Esophagus muscularis mucosa (tissue), 4 donors: ENCODE measurements at regions not wholly inside any gene's neighbourhood (a gene's known extent, or its start where the extent isn't known, plus 50 kb on each side); places are given as distances from the start of the nearest gene placed in this dataset.

ENCODE experiments used
- DNase-seq: peaks from one replicate; pipeline ENCODE4 v3.0.0-alpha.2; 2017; ENCODE audit errors: extremely low spot score
- H3K27ac ChIP-seq, 4 donors: fragments of 200-600 bp; sonication (generic); replicated peaks in 1 of 4; 1 replicate in 3 of 4; 2 replicates in 1 of 4; pipeline ENCODE4 v1.5.1; 2016 to 2019; ENCODE audit warnings: mild to moderate bottlenecking in 1 of 4
- H3K27me3 ChIP-seq, 4 donors: fragments of 200-600 bp; sonication (generic); one replicate each; pipeline versions ENCODE4 v1.5.1 to v1.6.0; 2016 to 2019
- H3K36me3 ChIP-seq, 4 donors: fragments of 200-600 bp; sonication (generic); one replicate each; pipeline ENCODE4 v1.5.1; 2016 to 2019
- H3K4me1 ChIP-seq, 4 donors: fragments of 200-600 bp; sonication (generic); one replicate each; pipeline ENCODE4 v1.5.1; 2016 to 2019
- H3K4me3 ChIP-seq, 4 donors: fragments of 200-600 bp; sonication (generic); 1 replicate in 2 of 4; 2 replicates in 2 of 4; pipeline ENCODE4 v1.5.1; 2016 to 2019; ENCODE audit warnings: mild to moderate bottlenecking in 4 of 4, moderate library complexity in 1 of 4
- H3K9me3 ChIP-seq, 4 donors: fragments of 200-600 bp; sonication (generic); 1 replicate in 3 of 4; 2 replicates in 1 of 4; pipeline ENCODE4 v1.5.1; 2016 to 2019
- CTCF ChIP-seq, 3 experiments: fragments of 200-600 bp in 2 of 3; fragments of 450-650 bp in 1 of 3; sonication (generic) in 2 of 3; IDR thresholded peaks; one replicate each; pipeline ENCODE4 v1.5.1; 2017 to 2019; ENCODE audit warnings: antibody characterized with exemption in 3 of 3, mild to moderate bottlenecking in 2 of 3, moderate library complexity in 1 of 3
- EP300 ChIP-seq: sonication (generic); formaldehyde crosslinking; IDR thresholded peaks from one replicate; pipeline ENCODE4 v1.6.1; 2017; ENCODE audit warnings: antibody characterized with exemption
- POLR2A ChIP-seq: fragments of 450-650 bp; IDR thresholded peaks from one replicate; pipeline ENCODE4 v1.6.1; 2017; ENCODE audit warnings: antibody characterized with exemption, moderate library complexity, mild to moderate bottlenecking, low read depth
- POLR2AphosphoS5 ChIP-seq, 2 donors: sonication (generic); formaldehyde crosslinking; IDR thresholded peaks; one replicate each; pipeline ENCODE4 v1.6.1; 2017; ENCODE audit warnings: antibody characterized with exemption in 2 of 2
- WGBS: methylation state at CpG from one replicate; pipeline ENCODE4 v1.1.5; 2018; 5-methylcytosine and 5-hydroxymethylcytosine counted together
- intact Hi-C: fragments of 100-400 bp; cut with DNase I; formaldehyde crosslinking; loops from one replicate; pipeline ENCODE4 v1.15.1; 2023

GRCh38 chr2:21194147-21194546 is 70.4 kb downstream of the TDRD15 start:
- H3K4me3 ChIP-seq = no peak overlapping the region
- no peak for TF ChIP-seq POLR2AphosphoS5 (IDR thresholded peaks at IDR 0.05)
- no peak for TF ChIP-seq POLR2A
- no peak for TF ChIP-seq CTCF (IDR thresholded peaks at IDR 0.05)
- no peak for TF ChIP-seq EP300
- no peaks in the 10 kb centered on the region for H3K9me3 ChIP-seq
- H3K27ac ChIP-seq = no peak overlapping the region
- intact Hi-C loops = no loop called here
- no peaks in the 10 kb centered on the region for H3K36me3 ChIP-seq
- DNase-seq = no peak
- no peaks in the 10 kb centered on the region for H3K27me3 ChIP-seq
- 67% methylated on average over 2 of the region's 2 CpGs for WGBS
- no peaks in the 10 kb centered on the region for H3K4me1 ChIP-seq

GRCh38 chr2:21194858-21195271 is 71.1 kb downstream of the TDRD15 start:
- Histone ChIP-seq H3K9me3 (no peaks in the 10 kb centered on the region), H3K4me1 (no peaks in the 10 kb centered on the region), H3K36me3 (no peaks in the 10 kb centered on the region), H3K27me3 (no peaks in the 10 kb centered on the region), H3K4me3 (no peak overlapping the region), H3K27ac (no peak overlapping the region)
- 91% methylated on average over 2 of the region's 2 CpGs for WGBS
- intact Hi-C loops = no loop called here
- no peak for TF ChIP-seq POLR2AphosphoS5 (IDR thresholded peaks at IDR 0.05)
- TF ChIP-seq CTCF (IDR thresholded peaks at IDR 0.05) = no peak
- no peak for TF ChIP-seq EP300
- TF ChIP-seq POLR2A = no peak
- no peak for DNase-seq

GRCh38 chr2:21195326-21195725 is 71.6 kb downstream of the TDRD15 start:
- Histone ChIP-seq H3K36me3 (no peaks in the 10 kb centered on the region), H3K27me3 (no peaks in the 10 kb centered on the region), H3K27ac (no peak overlapping the region), H3K4me1 (no peaks in the 10 kb centered on the region), H3K9me3 (no peaks in the 10 kb centered on the region), H3K4me3 (no peak overlapping the region)
- intact Hi-C loops = no loop called here
- no peak for DNase-seq
- TF ChIP-seq EP300 (no peak), POLR2AphosphoS5 (IDR thresholded peaks at IDR 0.05) (no peak), CTCF (IDR thresholded peaks at IDR 0.05) (no peak), POLR2A (no peak)

GRCh38 chr2:21198637-21199036 is 74.9 kb downstream of the TDRD15 start:
- intact Hi-C loops = no loop called here

More at GRCh38 chr2:21198637-21199036, 74.9 kb downstream of the TDRD15 start:
- Histone ChIP-seq H3K4me1 (no peaks in the 10 kb centered on the region), H3K36me3 (no peaks in the 10 kb centered on the region), H3K9me3 (no peaks in the 10 kb centered on the region), H3K4me3 (no peak overlapping the region), H3K27me3 (no peaks in the 10 kb centered on the region), H3K27ac (no peak overlapping the region)
- no peak for DNase-seq
- WGBS = 86% methylated on average over 5 of the region's 5 CpGs
- TF ChIP-seq EP300 (no peak), POLR2AphosphoS5 (IDR thresholded peaks at IDR 0.05) (no peak), CTCF (IDR thresholded peaks at IDR 0.05) (no peak), POLR2A (no peak)
